OCI-LY7 (cell line): ENCODE measurements at regions not wholly inside any gene's neighbourhood (a gene's known extent, or its start where the extent isn't known, plus 50 kb on each side); places are given as distances from the start of the nearest gene placed in this dataset.

ENCODE experiments used
- EZH2phosphoT487 ChIP-seq: fragments of 200-600 bp; sonication (generic); IDR thresholded peaks from 2 replicates; pipeline ENCODE4 v1.6.1; 2018; ENCODE audit warnings: low read depth, borderline replicate concordance, mild to moderate bottlenecking, mixed run types, antibody characterized with exemption, low read length, moderate library complexity, mixed read lengths
- TF ChIP-seq, protein P1 (sequence below): fragments of 200-600 bp; sonication (generic); conservative IDR thresholded peaks from 2 replicates; pipeline ENCODE4 v1.5.1; 2014; ENCODE audit warnings: mild to moderate bottlenecking, antibody characterized with exemption, low read length, moderate library complexity, mixed read lengths

DNA sequence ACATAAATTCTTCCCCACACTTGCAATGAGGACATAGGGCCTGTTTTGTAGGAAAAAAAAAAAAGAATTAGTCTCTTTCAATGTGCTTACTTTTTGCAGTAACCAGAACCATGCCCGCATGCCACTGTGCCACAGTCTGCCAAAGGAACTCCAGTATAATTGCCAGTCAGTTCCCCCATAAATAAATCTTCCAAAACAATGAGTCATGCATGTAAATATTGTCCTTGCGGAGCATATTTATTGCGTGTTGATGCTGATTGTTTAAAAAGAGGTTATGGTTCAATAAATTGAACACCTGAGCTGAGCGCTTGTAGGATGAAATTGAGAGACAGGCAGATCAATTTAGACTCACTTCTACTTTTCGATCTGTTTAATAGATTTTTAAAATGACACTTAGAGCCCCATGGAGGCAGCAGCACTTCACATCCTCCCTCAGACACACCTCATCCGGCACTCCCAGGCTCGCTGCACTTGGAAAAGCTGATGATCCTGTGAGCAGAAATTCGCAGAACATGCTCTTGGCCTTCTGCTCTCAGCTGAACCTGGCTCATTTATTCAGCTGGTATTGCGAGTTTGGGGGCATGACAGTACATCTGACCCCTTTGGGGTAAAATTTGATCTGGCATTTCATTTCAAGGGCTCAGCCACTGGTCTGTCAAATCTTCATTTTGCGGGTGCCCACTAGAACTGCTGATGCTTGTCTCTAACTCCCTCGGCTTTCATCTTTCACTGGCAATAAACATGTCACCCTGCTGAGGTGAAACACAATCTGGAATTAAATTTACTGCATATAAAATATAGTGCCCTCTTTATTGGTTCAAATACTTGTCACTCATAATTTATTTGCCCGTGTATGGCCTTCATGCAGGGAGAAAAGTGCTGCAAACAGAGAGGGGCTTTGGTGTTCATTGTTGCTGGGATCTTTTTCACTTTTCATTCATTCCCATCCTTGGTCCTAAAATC lies 371.1 kb upstream of the POU3F2 start:
- TF ChIP-seq, protein P1, sequence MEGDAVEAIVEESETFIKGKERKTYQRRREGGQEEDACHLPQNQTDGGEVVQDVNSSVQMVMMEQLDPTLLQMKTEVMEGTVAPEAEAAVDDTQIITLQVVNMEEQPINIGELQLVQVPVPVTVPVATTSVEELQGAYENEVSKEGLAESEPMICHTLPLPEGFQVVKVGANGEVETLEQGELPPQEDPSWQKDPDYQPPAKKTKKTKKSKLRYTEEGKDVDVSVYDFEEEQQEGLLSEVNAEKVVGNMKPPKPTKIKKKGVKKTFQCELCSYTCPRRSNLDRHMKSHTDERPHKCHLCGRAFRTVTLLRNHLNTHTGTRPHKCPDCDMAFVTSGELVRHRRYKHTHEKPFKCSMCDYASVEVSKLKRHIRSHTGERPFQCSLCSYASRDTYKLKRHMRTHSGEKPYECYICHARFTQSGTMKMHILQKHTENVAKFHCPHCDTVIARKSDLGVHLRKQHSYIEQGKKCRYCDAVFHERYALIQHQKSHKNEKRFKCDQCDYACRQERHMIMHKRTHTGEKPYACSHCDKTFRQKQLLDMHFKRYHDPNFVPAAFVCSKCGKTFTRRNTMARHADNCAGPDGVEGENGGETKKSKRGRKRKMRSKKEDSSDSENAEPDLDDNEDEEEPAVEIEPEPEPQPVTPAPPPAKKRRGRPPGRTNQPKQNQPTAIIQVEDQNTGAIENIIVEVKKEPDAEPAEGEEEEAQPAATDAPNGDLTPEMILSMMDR = no peak
- no peak for TF ChIP-seq EZH2phosphoT487
